Stimulated activated CD8-positive, alpha-beta memory T cell treated with anti-CD3 and anti-CD28 coated beads, Interleukin-4, amount 100 ng/mL, for 24 hours (primary cell): ENCODE measurements at regions not wholly inside any gene's neighbourhood (a gene's known extent, or its start where the extent isn't known, plus 50 kb on each side); places are given as distances from the start of the nearest gene placed in this dataset.

Source experiments
- DNase-seq: peaks from one replicate; pipeline ENCODE4 v3.0.0-alpha.2; 2020; ENCODE audit warnings: low read depth

DNA sequence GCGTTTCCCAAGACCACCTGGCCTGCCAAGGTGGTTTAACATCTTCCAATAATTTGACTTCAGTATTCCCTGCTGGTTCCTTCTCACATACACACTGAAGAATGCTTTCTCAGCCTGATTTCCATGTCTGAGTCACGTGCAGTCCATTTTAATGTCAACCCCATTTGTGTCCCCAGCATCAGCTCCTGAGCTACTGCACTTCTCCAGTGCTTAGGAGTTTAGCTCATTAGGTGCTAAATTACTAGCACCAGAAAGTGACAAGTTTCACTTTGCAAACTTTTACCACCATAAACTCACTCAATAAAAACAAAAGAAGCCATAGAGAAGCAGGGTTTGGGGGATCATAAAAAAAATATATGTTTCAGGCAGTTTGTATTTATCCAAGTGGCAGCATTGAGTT, 279.3 kb upstream of the SORCS1 start:
- DNase-seq = no peak

DNA sequence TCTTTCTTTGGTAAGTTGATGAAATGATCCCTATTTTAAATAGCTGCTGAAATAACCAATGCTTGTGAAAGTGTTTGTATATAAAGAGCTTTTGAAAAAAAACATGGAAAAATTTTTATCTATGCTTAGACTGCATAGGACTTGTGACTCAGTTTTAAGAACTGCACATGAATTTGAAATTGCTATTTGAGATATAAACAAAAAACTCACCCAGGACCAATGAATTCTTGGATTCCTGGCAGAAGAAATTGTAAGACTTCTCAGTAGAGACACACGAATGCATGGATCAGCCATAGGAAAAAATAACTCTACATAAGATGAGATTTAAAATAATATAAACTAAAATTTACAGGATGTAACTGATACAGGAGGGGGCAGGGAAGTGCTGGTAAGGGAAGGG, 278.8 kb upstream of the SORCS1 start:
- no peak for DNase-seq

DNA sequence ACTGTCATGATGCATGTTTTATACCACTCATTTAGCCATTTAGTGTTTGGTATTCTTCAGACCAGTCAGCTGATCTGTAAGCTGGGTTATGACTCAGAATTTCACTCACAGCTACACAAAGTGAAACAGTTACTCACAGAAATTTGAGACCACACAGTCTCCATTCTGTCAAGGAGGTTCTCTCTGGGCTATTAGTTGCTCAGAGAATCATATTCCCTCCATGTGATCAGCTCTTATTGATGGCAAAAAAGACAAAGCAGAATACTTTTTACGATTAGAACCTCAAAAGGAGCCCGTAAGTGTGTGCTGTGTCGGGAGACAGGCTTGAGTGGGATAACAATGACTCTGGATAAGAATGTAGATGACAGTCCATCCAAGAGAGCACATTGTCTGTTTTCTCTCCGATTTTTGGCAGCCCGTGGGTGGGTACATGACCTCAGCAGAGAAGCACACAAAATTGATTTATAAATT, 277.6 kb upstream of the SORCS1 start:
- DNase-seq = no peak

DNA sequence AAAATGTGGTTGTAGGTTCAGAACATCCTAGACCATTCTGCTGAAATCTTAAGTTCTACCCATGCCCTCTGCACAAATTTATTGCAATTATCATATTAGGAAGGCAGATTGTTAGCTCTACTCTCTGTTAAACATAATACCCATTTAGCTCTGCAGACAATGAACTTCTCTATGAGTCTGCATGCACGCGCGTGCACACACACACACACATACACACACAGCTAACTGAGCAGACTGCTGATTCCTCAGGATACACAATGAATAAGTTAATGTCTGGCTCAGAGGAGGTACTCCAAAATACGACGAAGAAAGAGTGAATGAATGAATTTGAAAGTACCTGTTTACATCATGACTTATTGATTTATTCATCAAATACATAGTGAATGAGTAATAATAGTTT, 276.2 kb upstream of the SORCS1 start:
- DNase-seq = no peak

DNA sequence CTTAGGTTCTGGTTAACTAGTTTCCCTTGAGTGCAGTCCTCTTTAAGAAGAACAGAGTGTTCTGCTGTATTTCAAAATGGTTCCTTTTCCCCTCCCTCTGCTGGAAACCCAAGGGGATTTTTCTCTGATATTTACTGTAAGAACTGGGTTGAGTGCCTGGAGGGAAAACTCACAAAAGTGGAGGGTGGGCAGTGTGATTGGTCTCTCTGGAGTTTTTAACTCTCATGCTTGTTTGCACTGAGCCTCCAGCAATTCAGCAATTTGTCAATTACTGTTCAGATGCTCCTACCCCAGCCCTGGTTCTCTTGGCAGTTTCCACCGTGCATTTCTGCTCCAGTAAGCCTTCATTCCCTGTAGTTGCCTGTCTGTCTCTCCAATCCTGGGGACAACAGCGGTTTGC, 273.4 kb upstream of the SORCS1 start:
- no peak for DNase-seq

DNA sequence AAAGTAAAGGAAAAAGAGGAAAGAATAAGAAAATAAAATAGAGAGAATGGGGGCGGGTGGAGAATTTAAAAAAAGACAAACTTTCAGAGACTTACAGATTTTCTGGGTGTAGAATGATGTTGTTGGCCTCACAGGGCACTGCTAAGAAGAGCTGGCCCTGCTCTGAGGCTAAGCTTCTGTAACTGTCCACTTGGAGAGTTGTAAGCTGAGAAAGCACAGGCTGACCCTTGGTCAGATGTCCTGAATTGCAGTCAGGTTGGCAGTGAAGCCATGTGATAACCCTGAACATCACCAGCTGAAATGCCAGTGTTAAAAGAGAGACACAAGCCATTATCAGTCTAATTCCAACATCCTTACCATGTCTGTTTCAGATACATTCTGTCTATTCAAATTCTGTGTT, 272.1 kb upstream of the SORCS1 start:
- DNase-seq = no peak

DNA sequence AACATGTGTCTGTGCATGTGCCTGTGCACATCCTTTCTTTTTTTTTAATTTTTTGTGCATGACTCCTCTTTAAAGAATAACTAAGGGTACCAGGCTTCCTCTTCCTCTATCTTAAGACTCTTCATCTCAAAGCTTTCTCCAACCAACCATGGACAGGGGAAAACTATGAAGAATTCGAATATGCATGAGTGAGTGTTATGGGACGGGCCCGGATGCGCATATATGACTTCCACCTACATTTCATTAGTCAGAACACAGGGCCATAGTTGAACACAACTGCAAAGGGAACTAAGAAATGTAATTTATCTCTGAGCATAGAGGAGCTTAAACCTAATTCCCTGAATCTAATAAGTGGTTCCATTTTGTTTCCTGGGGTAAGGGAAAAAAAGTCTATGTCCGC, 270.3 kb upstream of the SORCS1 start:
- DNase-seq = no peak

DNA sequence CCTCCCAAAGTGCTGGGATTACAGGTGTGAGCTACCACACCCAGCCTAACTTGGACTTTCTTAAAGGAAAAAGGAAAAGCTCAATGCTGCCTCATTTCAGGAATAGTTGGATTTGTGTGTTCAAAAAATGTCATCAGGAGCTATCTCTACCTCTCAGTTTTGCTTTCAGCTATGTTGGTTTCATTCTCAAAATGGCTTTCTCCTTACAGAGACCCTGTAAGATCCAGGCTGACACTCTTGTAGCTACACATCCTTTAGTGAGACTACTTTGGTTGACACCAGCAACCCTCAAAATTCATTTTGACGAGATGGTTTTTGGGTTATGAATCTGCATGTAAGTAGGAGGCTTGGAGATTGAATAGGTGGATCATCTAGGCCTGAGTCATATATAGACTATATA, 269.7 kb upstream of the SORCS1 start:
- DNase-seq = no peak

DNA sequence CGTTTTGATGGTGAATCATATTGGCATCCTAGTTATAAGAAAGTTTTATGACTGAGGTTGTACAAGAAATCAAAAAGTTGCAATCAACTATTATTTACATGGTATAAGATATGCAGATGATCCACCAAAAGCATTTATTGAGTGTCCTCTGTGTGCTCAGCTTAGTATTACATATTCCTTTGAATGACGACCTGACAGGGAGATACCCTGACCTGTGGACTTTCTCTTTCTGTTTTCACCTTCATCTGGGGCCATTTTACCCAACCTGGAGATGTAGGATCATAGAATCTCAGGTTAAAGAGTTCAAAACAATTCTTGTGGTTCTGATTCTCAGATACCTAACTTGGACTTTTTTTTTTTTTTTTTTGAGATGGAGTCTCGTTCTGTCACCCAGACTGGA, 269.1 kb upstream of the SORCS1 start:
- no peak for DNase-seq

DNA sequence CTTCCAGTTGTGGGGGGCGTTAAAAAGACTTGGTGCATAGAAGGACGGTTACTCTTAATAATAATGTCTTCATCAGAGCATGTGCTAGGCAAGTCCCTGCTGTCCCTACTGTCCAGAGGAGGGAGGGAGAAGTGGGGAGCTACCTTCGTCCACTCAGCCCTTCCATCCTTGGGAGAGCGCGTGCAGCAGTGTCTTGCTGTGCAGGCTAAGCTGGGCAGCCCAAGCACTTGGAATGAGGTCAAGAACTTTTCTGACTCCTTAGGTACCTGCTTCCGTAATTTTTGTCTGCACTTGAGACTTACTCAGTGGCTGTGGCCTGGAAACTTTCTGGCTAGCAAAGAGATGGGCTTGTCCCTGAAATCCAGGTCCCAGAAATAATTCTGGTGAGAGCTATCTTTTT, 265.9 kb upstream of the SORCS1 start:
- DNase-seq = no peak

DNA sequence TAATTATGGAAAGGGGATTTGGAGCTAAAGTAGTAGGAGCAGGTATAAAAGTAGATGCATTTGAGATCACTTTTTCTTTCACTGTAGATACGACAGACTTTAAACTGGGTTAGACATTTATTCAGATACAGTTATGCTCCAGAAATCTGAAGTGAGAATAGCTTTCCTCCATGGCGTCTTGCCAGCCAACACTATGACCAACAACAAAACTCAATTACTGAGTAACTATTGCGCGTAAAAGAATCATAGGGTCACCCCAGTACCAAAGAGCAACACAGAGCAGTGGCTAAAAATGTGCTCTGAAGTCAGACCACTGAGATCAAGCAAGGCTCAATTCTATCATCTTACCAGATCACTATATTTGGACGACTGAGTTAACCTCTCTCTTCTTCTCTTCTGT, 262.5 kb upstream of the SORCS1 start:
- no peak for DNase-seq

DNA sequence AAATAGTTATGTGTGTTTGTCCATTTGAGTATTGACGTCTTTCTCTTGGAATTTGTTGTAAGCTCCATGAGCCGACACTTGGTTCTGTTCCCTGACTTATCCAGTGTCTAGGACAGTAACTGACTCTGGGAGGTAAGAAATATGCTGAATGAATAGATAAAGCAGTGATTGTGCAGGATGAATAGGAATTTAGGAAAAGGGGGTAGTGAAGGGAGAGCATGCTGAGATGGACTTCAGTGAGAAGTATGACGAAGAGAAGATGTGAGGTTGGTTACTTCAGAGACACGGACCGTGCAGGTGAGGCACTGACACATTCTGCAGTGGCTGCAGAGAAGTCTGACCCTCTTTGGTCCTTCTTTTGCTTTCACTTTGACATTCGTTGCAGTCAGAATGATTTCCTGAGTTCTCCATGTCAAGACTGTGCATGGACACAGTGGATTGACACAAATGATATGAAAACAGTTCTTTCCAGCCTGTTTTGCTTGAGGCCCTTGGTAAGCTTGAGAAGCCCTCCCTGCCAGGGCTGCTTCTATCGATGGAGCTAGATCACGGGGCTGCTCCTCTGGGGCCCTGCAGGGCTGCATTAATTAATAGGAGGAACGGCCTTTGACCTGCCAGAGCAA, 261.5 kb upstream of the SORCS1 start:
- DNase-seq = no peak

DNA sequence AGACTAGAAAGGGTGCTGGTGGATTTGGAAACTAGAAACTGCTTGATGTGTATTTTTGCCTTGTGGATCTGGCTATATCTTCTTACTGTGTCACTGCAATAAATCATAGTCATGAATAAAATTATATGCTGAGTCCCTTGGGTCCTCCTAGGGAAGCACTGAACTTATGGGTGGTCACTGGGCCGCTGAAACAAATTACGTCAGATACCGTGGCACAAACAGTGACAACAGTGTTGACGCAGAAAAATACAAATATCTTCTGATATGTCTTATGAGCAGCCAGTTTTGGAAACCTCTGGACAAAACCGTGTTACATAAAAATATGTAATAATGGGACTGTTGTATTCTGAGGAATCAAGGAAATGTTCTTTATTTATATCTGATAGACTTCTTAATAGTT, 260.1 kb upstream of the SORCS1 start:
- no peak for DNase-seq

DNA sequence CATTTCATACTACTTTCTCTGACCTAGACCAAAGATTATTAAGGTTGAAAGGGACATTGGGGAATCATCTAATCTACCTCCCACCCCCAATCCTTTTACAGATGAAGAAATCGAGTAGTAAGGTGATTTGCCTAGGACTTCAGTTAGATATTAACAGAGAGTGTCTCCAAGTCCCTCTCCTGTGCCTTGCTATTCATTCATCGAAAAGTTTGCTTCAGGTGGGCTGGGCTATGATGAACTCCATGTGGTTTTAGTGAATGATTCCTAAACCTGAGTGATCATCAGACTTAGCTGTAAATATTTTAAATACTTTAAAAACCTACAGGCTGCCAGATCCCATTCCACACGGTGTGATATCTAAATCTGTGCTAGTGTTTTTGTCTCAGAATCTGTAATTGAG, 259.4 kb upstream of the SORCS1 start:
- DNase-seq = no peak

DNA sequence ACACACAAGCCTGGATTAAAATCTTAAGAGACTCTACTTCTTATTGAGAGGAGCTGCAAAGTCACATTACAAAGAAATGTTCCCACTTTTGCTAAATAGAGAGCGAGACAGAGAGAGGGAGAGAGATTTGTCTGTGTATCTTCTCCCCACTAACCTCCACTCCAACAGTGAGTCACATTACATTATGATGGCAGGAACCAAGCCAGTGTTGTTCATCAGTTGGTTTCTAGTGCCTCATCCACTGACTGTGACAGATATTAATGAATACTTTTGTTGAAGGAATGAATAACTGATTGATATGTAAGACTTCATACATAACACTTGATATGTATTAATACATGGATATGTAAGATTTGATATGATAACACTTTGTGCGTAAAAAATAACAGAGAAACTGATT, 258.2 kb upstream of the SORCS1 start:
- DNase-seq = no peak

DNA sequence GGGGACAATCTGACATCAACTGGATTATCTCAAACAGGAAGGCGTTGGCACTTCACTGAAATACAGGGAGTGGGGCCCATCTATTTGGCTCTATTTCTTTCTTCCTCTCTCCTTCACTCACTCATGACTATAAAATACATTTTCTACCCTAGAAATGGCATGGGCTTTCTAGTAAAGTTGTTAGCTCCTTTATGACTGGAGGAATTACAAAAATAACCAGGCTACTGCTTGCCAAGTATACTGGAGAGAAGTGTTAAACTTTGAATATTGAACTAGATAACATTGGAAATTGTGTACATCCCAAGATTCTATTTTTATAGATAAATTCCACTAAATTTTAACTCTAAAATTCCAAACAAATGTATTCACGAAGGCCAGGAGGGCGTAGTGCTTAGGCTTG, 255.7 kb upstream of the SORCS1 start:
- no peak for DNase-seq

DNA sequence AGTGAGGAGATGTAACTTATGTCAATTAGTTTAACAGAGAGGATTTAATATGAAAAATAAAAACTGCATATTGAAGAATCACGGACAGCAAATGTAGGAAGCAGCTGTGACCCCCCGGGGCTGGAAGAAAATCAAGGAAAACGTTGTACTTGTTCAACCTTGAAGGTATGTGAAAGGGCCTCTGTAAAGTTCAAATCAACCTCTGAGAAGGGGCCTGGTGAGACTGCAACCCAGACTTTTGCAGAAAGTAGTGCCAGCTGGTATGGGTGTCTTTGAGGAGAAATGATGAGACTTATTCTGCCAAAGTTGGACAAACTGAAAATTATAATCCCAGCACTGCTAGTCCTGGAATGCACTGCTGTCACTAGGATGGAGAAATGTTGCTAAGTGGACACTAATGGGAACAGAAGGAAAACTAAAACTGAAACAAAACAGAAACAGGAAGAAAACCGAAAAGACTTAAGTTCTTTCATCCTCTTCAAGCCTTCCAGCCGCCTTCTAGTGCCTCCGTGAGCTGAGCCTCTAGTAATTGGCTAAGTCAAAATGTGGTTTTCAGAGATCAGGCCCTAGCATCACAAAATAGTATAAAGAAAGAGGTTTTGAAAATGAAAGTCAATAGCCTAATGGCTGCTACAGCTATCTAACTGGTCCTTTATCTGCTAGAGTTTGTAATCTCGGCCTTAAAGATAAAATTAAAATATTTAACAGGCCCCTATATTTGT, 253.7 kb upstream of the SORCS1 start:
- no peak for DNase-seq

DNA sequence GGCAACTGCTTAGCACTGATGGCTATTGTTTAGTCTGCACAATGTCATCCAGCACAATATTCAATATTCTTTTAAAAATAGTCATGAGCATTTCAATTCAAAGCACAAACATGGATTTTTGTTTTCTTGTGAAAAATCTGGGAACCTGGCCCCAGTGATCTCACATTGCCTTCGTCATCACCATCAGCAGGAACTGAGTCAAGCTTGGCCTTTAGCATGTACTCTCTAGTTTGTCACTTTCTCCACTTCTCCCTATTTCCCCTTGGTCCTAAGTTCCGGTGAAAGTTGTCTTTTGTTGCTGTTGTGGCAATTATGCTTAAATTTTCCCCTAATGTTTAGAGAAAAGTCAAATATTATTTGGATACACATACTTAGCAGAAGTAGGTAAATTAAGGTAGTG, 252.9 kb upstream of the SORCS1 start:
- no peak for DNase-seq

DNA sequence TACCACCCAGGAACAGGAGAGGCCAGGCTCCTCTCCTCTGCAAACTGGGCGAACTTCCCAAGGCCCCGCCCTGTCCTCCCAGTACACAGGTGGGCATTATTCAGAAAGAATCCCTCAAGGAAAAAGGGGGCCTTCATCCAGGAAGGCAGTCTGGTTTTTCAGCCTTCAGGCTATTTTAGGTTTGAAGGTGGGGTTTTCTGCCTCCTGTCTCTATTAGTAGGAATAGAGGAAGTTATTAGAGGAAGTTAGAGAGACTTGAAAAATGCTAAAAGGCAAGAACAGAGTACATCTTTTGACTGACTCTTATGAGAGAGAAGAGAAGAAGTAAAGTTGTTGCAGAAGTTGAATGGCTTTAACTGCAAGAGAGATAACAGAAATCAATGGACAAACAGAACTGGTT, 250.9 kb upstream of the SORCS1 start:
- no peak for DNase-seq

DNA sequence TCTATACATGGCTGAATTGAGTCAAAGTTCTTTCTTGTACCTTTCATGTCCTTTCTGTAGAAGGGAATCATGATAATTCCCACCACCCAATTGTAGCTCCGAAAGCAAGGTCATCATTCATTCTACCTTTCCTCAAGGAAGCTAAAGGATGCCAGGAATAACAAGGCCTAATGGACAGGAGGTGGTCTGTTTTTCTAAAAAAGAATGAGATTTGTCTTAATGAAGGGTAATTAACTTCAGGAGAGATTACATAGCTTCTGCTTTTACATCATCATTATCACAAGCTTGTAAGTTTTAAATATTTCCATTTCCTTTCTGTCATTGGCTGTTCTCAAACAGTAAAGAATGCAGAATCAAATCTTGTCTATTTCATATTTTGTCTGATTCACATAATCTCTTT, 249.5 kb upstream of the SORCS1 start:
- no peak for DNase-seq

DNA sequence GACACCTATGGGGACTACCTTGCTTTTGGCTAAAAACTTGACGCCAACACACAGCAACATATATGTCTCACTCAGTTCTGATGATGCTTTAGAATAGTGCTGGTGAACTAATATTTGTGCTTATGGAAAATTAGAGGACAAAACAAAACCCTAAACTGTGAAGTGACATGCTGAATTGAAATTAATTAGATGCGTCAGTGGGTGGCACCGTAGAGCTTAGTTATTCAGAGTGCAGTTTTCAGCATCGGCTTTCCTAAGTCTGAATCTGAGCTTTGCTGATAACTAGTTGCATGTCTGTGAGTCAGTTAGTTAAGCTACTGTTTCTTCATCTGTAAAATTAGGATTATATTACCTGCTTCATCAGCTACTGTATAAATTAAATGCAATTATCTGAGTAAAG, 245.0 kb upstream of the SORCS1 start:
- no peak for DNase-seq

DNA sequence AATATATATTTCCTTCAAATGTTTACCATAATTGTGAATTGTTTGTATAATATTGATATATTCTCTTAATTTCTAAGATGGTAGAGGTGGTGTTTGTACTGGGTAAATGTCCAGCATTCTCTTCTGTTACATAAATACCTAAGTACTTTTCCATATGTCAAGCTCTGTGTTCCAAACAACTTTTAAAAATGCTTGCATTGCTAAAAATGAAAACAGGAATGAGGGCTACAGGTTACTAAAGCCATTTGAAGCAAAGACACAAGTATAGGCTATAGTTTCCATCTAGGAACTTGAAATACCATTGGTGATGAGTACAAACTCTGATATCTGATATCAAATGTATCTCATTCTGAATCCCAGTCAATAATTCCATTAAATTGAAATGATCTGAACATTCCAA, 233.6 kb upstream of the SORCS1 start:
- no peak for DNase-seq

DNA sequence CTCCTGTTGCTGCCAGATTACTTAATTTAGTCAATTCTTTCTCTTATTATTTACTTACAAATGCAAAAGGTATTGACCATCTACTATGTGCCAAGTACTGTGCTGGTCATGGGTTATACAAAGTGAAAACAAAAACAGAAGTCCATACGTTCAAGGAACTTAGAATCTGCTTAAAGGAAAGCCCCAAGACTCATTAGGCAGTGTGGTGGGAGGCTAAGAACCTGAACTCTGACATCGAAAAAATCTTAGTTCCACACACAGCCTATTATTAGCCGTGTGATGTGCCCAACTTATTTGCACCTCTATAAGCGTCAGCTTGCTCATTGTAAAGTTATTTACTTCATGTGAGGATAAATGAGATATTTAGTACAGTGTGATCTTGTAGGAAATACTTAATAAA, 227.4 kb upstream of the SORCS1 start:
- no peak for DNase-seq

DNA sequence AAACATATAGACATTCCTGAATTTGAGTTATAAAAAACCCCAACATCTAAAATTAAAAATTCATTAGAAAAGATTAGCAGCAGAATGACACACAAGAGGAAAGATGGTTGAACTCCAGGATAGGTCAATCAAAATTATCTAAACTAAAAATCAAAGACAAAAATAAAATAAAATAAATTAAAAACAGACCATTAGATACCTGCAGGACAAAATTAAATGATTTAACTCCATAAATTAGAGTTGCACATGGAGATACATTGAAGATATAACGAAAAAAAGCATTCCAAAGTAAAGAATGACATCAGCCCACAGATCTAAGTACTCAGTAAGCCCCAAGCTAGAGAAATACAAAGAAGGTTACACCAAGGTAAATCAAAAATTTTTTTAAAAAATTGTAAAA, 226.1 kb upstream of the SORCS1 start:
- DNase-seq = no peak
